GM13976 (cell line): ENCODE measurements at regions not wholly inside any gene's neighbourhood (a gene's known extent, or its start where the extent isn't known, plus 50 kb on each side); places are given as distances from the start of the nearest gene placed in this dataset.

Experiments used
- DNase-seq: peaks from one replicate; pipeline ENCODE4 v3.0.0; 2012; ENCODE audit warnings: low spot score
- CTCF ChIP-seq: IDR thresholded peaks from 2 replicates; pipeline ENCODE4 v1.5.1; 2012; ENCODE audit warnings: borderline replicate concordance, mild to moderate bottlenecking; ENCODE audit not compliant: insufficient read depth; ENCODE audit errors: extremely low read depth, missing control alignments, control extremely low read depth
- in situ Hi-C: fragments of 300-500 bp; cut with MboI; formaldehyde crosslinking; loops from one replicate; pipeline ENCODE4 v1.12.0; 2022; ENCODE audit warnings: low sequenced_read_pairs, mixed read lengths, inconsistent platforms; ENCODE audit not compliant: unreplicated experiment

- in situ Hi-C loops: loop anchor here (25.0 kb wide), 1 partner anchor 93 kb away; no protein-coding TSS in a partner anchor
- DNase-seq: no peak
- no peak for TF ChIP-seq CTCF
Observed at GRCh38 chr7:46230298-46230989, 309.4 kb upstream of the IGFBP3 start.

GRCh38 chr7:46229409-46229808 lies 308.3 kb upstream of the IGFBP3 start:
- TF ChIP-seq CTCF: no peak
- in situ Hi-C loops: loop anchor here (25.0 kb wide), 1 partner anchor 92 kb away; no protein-coding TSS in a partner anchor
- no peak for DNase-seq

- TF ChIP-seq CTCF: no peak
- in situ Hi-C loops: loop anchor here (25.0 kb wide), 1 partner anchor 90 kb away; no protein-coding TSS in a partner anchor
- no peak for DNase-seq
Observed at GRCh38 chr7:46226860-46227259, 305.8 kb upstream of the IGFBP3 start.

GRCh38 chr7:46224363-46224762 lies 303.3 kb upstream of the IGFBP3 start:
- no peak for TF ChIP-seq CTCF
- no peak for DNase-seq
- in situ Hi-C loops: no loop called here

GRCh38 chr7:46220066-46220630 lies 299.1 kb upstream of the IGFBP3 start:
- DNase-seq: no peak
- no peak for TF ChIP-seq CTCF
- in situ Hi-C loops: no loop called here

GRCh38 chr7:46218461-46219200 lies 297.6 kb upstream of the IGFBP3 start:
- DNase-seq: no peak
- in situ Hi-C loops: no loop called here
- TF ChIP-seq CTCF: no peak
